Muscle layer of duodenum (tissue), 2 donors: ENCODE measurements at regions not wholly inside any gene's neighbourhood (a gene's known extent, or its start where the extent isn't known, plus 50 kb on each side); places are given as distances from the start of the nearest gene placed in this dataset.
"Not testable (repeated sequence)": the region's sequence is repeated elsewhere in the genome, so short reads cannot be mapped to it uniquely, and the experiment has no call there.

Source experiments
- H3K27ac ChIP-seq: one replicate; pipeline ENCODE4 v1.7.0; 2013; ENCODE audit warnings: mild to moderate bottlenecking, low read length
- H3K27me3 ChIP-seq: one replicate; pipeline ENCODE4 v1.7.0; 2013; ENCODE audit warnings: low read depth, mild to moderate bottlenecking, control low read depth, low read length
- H3K36me3 ChIP-seq, 2 donors: one replicate each; pipeline ENCODE4 v1.7.0; 2013; ENCODE audit warnings: low read length in 2 of 2, control low read depth in 1 of 2, mild to moderate bottlenecking in 1 of 2; ENCODE audit not compliant: insufficient read depth in 2 of 2, control insufficient read depth in 1 of 2
- H3K4me1 ChIP-seq, 2 donors: one replicate each; pipeline ENCODE4 v1.7.0; 2013; ENCODE audit warnings: low read length in 2 of 2, mild to moderate bottlenecking in 2 of 2, control low read depth in 1 of 2, moderate library complexity in 1 of 2; ENCODE audit not compliant: insufficient read depth in 2 of 2, control insufficient read depth in 1 of 2
- H3K4me3 ChIP-seq, 2 donors: one replicate each; pipeline ENCODE4 v1.7.0; 2013; ENCODE audit warnings: low read length in 2 of 2, low read depth in 1 of 2, mild to moderate bottlenecking in 1 of 2
- H3K9me3 ChIP-seq, 2 donors: one replicate each; pipeline ENCODE4 v1.7.0; 2013; ENCODE audit warnings: low read length in 2 of 2, control low read depth in 1 of 2, mild to moderate bottlenecking in 1 of 2; ENCODE audit not compliant: control insufficient read depth in 1 of 2
- donor health status: healthy.

DNA sequence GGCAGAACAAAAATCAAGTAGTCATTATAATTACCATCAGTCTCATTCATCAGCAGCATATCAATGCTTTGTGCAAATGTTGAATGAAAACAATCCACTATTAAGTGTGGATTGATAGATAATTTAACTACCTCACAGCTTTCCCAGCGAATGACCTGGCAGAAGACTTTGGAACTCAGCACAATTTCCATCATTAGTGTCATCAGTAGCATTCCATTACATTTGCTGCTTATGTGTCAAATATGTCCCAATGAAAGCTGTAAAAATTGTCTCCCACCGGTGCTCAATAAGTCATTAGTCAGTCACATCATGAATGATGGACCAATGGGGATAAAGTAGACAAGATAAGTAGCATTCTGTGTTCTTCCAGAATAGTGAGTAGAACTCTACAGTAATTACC lies 1513.5 kb upstream of the PRR20A start:
- Histone ChIP-seq H3K27ac (no peak overlapping the region), H3K27me3 (no peaks in the 10 kb centered on the region), H3K4me3 (no peak overlapping the region), H3K36me3 (no peaks in the 10 kb centered on the region), H3K4me1 (no peaks in the 10 kb centered on the region), H3K9me3 (peaks cover 0 to 15% of the 10 kb centered on the region in 2 donors)

GRCh38 chr13:55632402-55632801 lies 1508.3 kb upstream of the PRR20A start:
- Histone ChIP-seq H3K36me3 (no peaks in the 10 kb centered on the region), H3K27me3 (no peaks in the 10 kb centered on the region), H3K4me3 (no peak overlapping the region), H3K27ac (no peak overlapping the region), H3K9me3 (peaks cover 0 to 13% of the 10 kb centered on the region in 2 donors), H3K4me1 (no peaks in the 10 kb centered on the region)

DNA sequence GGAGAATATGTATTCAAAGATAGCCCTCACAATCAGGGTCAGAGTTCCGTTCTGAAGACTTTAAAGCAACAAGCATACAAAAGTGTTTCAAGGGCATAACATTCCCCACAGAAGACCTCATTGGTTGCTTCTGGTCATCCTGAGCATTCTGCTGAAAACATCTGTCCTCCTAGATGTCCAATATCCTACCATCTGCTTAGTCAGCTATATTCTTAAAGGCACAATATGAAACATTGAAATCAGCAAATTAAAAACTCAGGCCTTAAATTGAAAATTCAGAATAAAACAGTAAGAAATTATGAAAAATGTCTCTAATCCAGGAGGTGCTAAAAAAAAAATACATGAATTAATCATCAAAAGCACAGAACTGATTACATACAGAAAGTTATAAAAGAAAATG lies 1491.2 kb upstream of the PRR20A start:
- Histone ChIP-seq H3K27ac (no peak overlapping the region), H3K4me1 (no peaks in the 10 kb centered on the region), H3K4me3 (no peak overlapping the region), H3K9me3 (no peaks in the 10 kb centered on the region), H3K36me3 (no peaks in the 10 kb centered on the region), H3K27me3 (no peaks in the 10 kb centered on the region)

- Histone ChIP-seq H3K27ac (no peak overlapping the region), H3K27me3 (no peaks in the 10 kb centered on the region), H3K9me3 (no peaks in the 10 kb centered on the region), H3K36me3 (no peaks in the 10 kb centered on the region), H3K4me1 (no peaks in the 10 kb centered on the region), H3K4me3 (no peak overlapping the region)
Measured at GRCh38 chr13:55652657-55653056, 1488.1 kb upstream of the PRR20A start.

DNA sequence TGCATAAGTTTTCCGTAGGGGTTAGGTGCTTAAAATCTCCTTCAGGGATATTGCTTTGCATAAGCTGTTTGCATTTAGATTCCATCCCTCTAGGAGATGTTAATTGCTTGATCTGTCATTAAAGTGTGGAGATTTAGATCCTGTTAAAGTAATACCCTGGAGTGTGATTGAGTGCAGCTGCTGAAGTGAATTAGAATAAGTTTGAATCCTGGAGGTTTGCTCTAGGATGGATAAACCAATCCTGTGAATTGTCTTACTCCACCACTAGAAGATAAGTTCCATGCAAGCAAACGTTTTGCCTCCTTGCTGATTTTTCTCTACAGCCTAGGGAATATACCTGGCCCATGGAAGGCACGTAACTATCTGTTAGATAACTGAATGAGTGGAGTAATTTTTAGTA lies 1487.2 kb upstream of the PRR20A start:
- no peaks in the 10 kb centered on the region for H3K27me3 ChIP-seq
- no peak overlapping the region for H3K27ac ChIP-seq
- no peaks in the 10 kb centered on the region for H3K36me3 ChIP-seq
- no peaks in the 10 kb centered on the region for H3K4me1 ChIP-seq
- H3K9me3 ChIP-seq, result no peaks in the 10 kb centered on the region
- no peak overlapping the region for H3K4me3 ChIP-seq

GRCh38 chr13:55654243-55654642 lies 1486.5 kb upstream of the PRR20A start:
- Histone ChIP-seq H3K9me3 (no peaks in the 10 kb centered on the region), H3K36me3 (no peaks in the 10 kb centered on the region), H3K27me3 (no peaks in the 10 kb centered on the region), H3K4me3 (no peak overlapping the region), H3K27ac (no peak overlapping the region), H3K4me1 (no peaks in the 10 kb centered on the region)

GRCh38 chr13:55660264-55660663 lies 1480.5 kb upstream of the PRR20A start:
- H3K9me3 ChIP-seq, H3K27me3 ChIP-seq, H3K4me1 ChIP-seq, H3K36me3 ChIP-seq, H3K27ac ChIP-seq, H3K4me3 ChIP-seq: not testable (repeated sequence)

DNA sequence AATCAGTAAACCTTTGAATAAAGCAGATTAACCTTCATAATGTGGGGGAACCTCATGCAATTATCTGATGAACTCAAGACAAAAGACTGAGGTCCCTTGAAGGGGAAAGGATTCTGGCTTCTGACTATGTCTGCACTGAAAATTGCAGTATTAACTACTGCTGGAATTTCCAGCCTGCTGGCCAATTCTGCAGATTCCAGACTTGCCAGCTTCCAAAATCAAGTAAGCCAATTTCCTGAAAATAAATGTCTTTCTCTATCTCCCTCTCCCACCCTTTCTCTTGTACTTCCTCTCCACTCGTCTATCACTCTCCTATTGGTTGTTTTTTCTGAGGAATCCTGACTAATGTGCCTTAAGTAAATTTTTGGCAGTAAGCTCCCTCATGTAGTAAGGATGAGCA lies 1479.9 kb upstream of the PRR20A start:
- no peaks in the 10 kb centered on the region for H3K4me1 ChIP-seq
- no peaks in the 10 kb centered on the region for H3K36me3 ChIP-seq
- no peak overlapping the region for H3K4me3 ChIP-seq
- no peaks in the 10 kb centered on the region for H3K9me3 ChIP-seq
- no peak overlapping the region for H3K27ac ChIP-seq
- H3K27me3 ChIP-seq, result no peaks in the 10 kb centered on the region

DNA sequence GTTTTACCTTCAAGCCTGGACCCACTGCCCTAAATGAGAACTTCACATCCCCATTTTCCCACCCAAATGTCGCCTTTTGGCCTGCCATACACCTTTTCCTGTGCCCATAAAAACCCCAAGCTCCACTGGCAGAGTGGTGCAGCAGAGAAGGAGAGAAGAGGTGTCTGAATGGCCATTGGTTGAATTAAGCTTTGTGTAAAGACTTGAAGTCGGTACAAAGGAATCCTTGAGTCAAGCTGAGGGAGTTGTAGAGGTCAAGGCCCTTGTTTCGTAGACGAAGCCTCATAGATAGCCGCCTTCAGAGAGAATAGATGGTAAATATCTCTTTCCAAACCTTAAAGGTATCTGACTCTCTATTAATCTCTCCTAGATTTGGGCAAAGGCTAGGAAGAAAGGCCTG lies 1479.2 kb upstream of the PRR20A start:
- Histone ChIP-seq H3K36me3 (no peaks in the 10 kb centered on the region), H3K4me3 (no peak overlapping the region), H3K27me3 (no peaks in the 10 kb centered on the region), H3K27ac (no peak overlapping the region), H3K4me1 (no peaks in the 10 kb centered on the region), H3K9me3 (no peaks in the 10 kb centered on the region)

DNA sequence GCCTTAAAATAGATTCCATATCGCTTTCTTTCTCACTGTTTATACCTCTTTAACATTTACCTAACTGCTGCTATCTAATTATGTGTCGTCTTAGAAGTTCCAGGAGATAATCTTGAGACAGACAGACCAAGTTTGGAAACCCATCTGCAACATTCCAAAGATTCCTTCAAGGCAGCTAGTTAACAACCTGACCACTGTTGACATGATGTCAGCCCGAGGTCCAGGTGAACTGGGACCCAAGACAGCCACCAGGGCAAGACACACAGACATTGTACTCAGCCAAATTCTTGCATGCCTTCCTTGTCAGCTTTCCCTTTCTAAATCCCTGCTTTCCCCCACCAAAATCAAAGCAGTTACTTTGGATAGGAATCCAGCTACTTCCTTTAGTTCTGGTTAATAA lies 1476.5 kb upstream of the PRR20A start:
- Histone ChIP-seq H3K9me3 (no peaks in the 10 kb centered on the region), H3K36me3 (no peaks in the 10 kb centered on the region), H3K4me3 (no peak overlapping the region), H3K27me3 (no peaks in the 10 kb centered on the region), H3K4me1 (no peaks in the 10 kb centered on the region), H3K27ac (no peak overlapping the region)

- H3K27me3 ChIP-seq, result no peaks in the 10 kb centered on the region
- H3K4me1 ChIP-seq, result no peaks in the 10 kb centered on the region
- no peak overlapping the region for H3K27ac ChIP-seq
- peaks cover 0 to 3% of the 10 kb centered on the region in 2 donors for H3K9me3 ChIP-seq
- no peaks in the 10 kb centered on the region for H3K36me3 ChIP-seq
- no peak overlapping the region for H3K4me3 ChIP-seq
Measured at GRCh38 chr13:55669051-55669450, 1471.7 kb upstream of the PRR20A start.

- Histone ChIP-seq H3K4me3 (no peak overlapping the region), H3K4me1 (no peaks in the 10 kb centered on the region), H3K36me3 (no peaks in the 10 kb centered on the region), H3K9me3 (peaks cover 0 to 3% of the 10 kb centered on the region in 2 donors), H3K27ac (no peak overlapping the region), H3K27me3 (no peaks in the 10 kb centered on the region)
Measured at GRCh38 chr13:55673910-55674309, 1466.8 kb upstream of the PRR20A start.
